Lower leg skin (tissue), 3 donors: ENCODE measurements at regions not wholly inside any gene's neighbourhood (a gene's known extent, or its start where the extent isn't known, plus 50 kb on each side); places are given as distances from the start of the nearest gene placed in this dataset.

Source experiments
- POLR2A ChIP-seq, 2 donors: fragments of 450-650 bp; IDR thresholded peaks; one replicate each; pipeline ENCODE4 v1.6.1; 2016 to 2017; ENCODE audit warnings: antibody characterized with exemption in 2 of 2, mild to moderate bottlenecking in 1 of 2, moderate library complexity in 1 of 2
- TF ChIP-seq, protein P1 (sequence below), 3 donors: fragments of 450-650 bp; IDR thresholded peaks; one replicate each; pipeline ENCODE4 v1.5.1; 2016; ENCODE audit warnings: antibody characterized with exemption in 3 of 3, mild to moderate bottlenecking in 3 of 3, moderate library complexity in 2 of 3

- TF ChIP-seq, protein P1, sequence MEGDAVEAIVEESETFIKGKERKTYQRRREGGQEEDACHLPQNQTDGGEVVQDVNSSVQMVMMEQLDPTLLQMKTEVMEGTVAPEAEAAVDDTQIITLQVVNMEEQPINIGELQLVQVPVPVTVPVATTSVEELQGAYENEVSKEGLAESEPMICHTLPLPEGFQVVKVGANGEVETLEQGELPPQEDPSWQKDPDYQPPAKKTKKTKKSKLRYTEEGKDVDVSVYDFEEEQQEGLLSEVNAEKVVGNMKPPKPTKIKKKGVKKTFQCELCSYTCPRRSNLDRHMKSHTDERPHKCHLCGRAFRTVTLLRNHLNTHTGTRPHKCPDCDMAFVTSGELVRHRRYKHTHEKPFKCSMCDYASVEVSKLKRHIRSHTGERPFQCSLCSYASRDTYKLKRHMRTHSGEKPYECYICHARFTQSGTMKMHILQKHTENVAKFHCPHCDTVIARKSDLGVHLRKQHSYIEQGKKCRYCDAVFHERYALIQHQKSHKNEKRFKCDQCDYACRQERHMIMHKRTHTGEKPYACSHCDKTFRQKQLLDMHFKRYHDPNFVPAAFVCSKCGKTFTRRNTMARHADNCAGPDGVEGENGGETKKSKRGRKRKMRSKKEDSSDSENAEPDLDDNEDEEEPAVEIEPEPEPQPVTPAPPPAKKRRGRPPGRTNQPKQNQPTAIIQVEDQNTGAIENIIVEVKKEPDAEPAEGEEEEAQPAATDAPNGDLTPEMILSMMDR (IDR thresholded peaks at IDR 0.05): no peak
- no peak for TF ChIP-seq POLR2A (IDR thresholded peaks at IDR 0.05)
These were observed 57.8 kb upstream of the SPPL2A start for GRCh38 chr15:50823281-50823680.
